ENCODE measurements at regions not wholly inside any gene's neighbourhood (a gene's known extent, or its start where the extent isn't known, plus 50 kb on each side); places are given as distances from the start of the nearest gene placed in this dataset.

DNA sequence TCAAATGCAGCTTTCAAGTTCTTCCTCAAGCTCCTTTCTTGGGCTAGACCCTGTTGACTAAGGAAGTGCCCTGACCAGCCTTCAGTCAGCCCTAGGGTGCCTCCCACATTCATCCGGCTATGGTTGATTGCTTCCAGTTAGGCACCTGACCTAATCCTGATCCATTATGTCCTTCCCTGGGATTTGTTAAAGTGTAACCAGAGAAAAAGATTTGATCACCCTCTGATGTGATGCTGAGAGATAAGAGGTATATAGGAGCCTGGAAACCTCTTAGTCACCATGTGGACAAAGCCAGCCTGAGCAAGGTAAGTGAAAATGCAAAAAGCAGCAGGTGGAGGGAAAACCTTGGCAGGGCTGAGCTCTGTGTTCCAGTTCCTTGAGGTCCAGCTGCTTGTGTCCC is 178.8 kb upstream of the ERCC6L2 start:
- Histone ChIP-seq H3K27ac (ENCODE audit: low read depth, low read length) (no peak overlapping the region), H3K4me3 (ENCODE audit: low read length) (no peak overlapping the region), H3F3A (ENCODE audit: control insufficient read depth, insufficient read depth) (no peaks in the 10 kb centered on the region)

DNA sequence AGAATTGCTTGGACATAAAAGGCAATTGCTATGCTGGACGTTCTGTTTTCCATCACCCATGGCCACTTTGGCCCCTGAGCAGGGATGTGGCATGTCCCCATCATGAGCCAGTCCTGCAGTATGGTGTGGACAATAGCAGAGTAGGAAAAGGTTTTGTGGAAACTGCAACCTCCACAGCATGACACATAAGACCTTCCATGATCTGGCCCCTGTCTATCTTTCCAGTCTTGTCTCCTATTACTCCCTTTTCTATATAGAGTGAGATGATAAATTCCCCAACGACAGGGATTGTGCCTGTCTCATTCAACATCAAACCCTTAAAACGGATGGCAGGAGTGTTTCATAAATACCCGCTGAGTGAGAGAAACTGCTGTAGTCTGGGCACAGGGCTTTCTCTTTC is 174.7 kb upstream of the PTCH1 start:
- H3K4me3 ChIP-seq (ENCODE audit: low read length) = no peak overlapping the region
- TF ChIP-seq, protein P1, sequence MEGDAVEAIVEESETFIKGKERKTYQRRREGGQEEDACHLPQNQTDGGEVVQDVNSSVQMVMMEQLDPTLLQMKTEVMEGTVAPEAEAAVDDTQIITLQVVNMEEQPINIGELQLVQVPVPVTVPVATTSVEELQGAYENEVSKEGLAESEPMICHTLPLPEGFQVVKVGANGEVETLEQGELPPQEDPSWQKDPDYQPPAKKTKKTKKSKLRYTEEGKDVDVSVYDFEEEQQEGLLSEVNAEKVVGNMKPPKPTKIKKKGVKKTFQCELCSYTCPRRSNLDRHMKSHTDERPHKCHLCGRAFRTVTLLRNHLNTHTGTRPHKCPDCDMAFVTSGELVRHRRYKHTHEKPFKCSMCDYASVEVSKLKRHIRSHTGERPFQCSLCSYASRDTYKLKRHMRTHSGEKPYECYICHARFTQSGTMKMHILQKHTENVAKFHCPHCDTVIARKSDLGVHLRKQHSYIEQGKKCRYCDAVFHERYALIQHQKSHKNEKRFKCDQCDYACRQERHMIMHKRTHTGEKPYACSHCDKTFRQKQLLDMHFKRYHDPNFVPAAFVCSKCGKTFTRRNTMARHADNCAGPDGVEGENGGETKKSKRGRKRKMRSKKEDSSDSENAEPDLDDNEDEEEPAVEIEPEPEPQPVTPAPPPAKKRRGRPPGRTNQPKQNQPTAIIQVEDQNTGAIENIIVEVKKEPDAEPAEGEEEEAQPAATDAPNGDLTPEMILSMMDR (IDR thresholded peaks at IDR 0.05; ENCODE audit: low read depth, low read length, poor library complexity, severe bottlenecking) = no peak
- TF ChIP-seq EZH2phosphoT487 (IDR thresholded peaks at IDR 0.05; ENCODE audit: borderline replicate concordance, low read length) = no peak
- H3K9me3 ChIP-seq (ENCODE audit: control insufficient read depth, insufficient read depth, low read length) = no peaks in the 10 kb centered on the region
- no peaks in the 10 kb centered on the region for H3K36me3 ChIP-seq (ENCODE audit: control insufficient read depth, low read length)
- H3K27ac ChIP-seq (ENCODE audit: low read depth, low read length) = no peak overlapping the region
- H3K79me2 ChIP-seq (ENCODE audit: control insufficient read depth, low read length) = no peaks in the 10 kb centered on the region
- no peaks in the 10 kb centered on the region for H3F3A ChIP-seq (ENCODE audit: control insufficient read depth, insufficient read depth)
- H3K4me1 ChIP-seq (ENCODE audit: control insufficient read depth, low read length) = no peaks in the 10 kb centered on the region
- no peak overlapping the region for H3K4me2 ChIP-seq (ENCODE audit: low read length)
- 0 out of 2 replicates have a peak, but pooled peaks cover 3% of the 10 kb centered on the region for H3K27me3 ChIP-seq (ENCODE audit: control insufficient read depth, low read length)
- no peaks in the 10 kb centered on the region for H4K20me1 ChIP-seq (ENCODE audit: control insufficient read depth, insufficient read depth, low read depth, low read length)
- no peaks in the 10 kb centered on the region for H3K9me2 ChIP-seq (replicated peaks; ENCODE audit: control insufficient read depth, low read length)

More for the DNA sequence above, 178.8 kb upstream of the ERCC6L2 start:
- Histone ChIP-seq H3K36me3 (ENCODE audit: control insufficient read depth, low read length) (no peaks in the 10 kb centered on the region), H3K9me3 (ENCODE audit: control insufficient read depth, insufficient read depth, low read length) (peaks cover 3% of the 10 kb centered on the region; the same call in 1 of the 2 replicates), H3K4me2 (ENCODE audit: low read length) (no peak overlapping the region), H3K9me2 (replicated peaks; ENCODE audit: control insufficient read depth, low read length) (no peaks in the 10 kb centered on the region), H3K27me3 (ENCODE audit: control insufficient read depth, low read length) (no peaks in the 10 kb centered on the region), H3K79me2 (ENCODE audit: control insufficient read depth, low read length) (no peaks in the 10 kb centered on the region), H3K4me1 (ENCODE audit: control insufficient read depth, low read length) (no peaks in the 10 kb centered on the region), H4K20me1 (ENCODE audit: control insufficient read depth, insufficient read depth, low read depth, low read length) (no peaks in the 10 kb centered on the region)
- TF ChIP-seq, protein P1 (IDR thresholded peaks at IDR 0.05; ENCODE audit: low read depth, low read length, poor library complexity, severe bottlenecking) = no peak
- TF ChIP-seq EZH2phosphoT487 (IDR thresholded peaks at IDR 0.05; ENCODE audit: borderline replicate concordance, low read length) = no peak

DNA sequence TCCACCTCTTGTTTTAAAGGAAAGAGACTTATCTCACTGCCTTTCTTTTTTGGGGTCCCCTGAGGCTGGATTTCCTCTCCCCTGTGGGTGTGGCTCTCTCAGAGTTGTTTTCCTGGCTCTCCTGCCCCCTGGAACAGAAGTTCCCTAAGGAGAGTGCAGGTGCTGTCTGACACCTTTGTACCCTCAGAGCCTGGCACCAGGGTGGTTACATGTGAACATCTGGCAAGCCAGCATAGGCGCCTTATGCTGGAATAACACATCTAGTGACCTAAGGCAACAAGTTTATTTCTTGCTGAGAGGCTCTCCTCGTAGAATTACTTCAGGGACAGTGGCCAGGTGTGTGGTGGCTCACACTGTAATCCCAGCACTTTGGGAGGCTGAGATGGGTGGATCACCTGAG is 172.9 kb upstream of the PTCH1 start:
- Histone ChIP-seq H3K4me1 (ENCODE audit: control insufficient read depth, low read length) (no peaks in the 10 kb centered on the region), H3K4me3 (ENCODE audit: low read length) (no peak overlapping the region), H4K20me1 (ENCODE audit: control insufficient read depth, insufficient read depth, low read depth, low read length) (no peaks in the 10 kb centered on the region), H3F3A (ENCODE audit: control insufficient read depth, insufficient read depth) (no peaks in the 10 kb centered on the region), H3K4me2 (ENCODE audit: low read length) (no peak overlapping the region), H3K9me3 (ENCODE audit: control insufficient read depth, insufficient read depth, low read length) (no peaks in the 10 kb centered on the region), H3K79me2 (ENCODE audit: control insufficient read depth, low read length) (no peaks in the 10 kb centered on the region), H3K36me3 (ENCODE audit: control insufficient read depth, low read length) (no peaks in the 10 kb centered on the region), H3K27me3 (ENCODE audit: control insufficient read depth, low read length) (0 out of 2 replicates have a peak, but pooled peaks cover 3% of the 10 kb centered on the region), H3K9me2 (replicated peaks; ENCODE audit: control insufficient read depth, low read length) (no peaks in the 10 kb centered on the region), H3K27ac (ENCODE audit: low read depth, low read length) (no peak overlapping the region)
- TF ChIP-seq, protein P1 (IDR thresholded peaks at IDR 0.05; ENCODE audit: low read depth, low read length, poor library complexity, severe bottlenecking) = no peak
- no peak for TF ChIP-seq EZH2phosphoT487 (IDR thresholded peaks at IDR 0.05; ENCODE audit: borderline replicate concordance, low read length)
